ENCODE measurements at regions not wholly inside any gene's neighbourhood (a gene's known extent, or its start where the extent isn't known, plus 50 kb on each side); places are given as distances from the start of the nearest gene placed in this dataset.

- no peak for DNase-seq
Measured at GRCh38 chr9:23586906-23587305, 239.1 kb downstream of the ELAVL2 start.

- peak; percentile 47 to 66 (median 58) for DNase-seq
Measured at GRCh38 chr9:23587433-23587832, 238.6 kb downstream of the ELAVL2 start.

DNA sequence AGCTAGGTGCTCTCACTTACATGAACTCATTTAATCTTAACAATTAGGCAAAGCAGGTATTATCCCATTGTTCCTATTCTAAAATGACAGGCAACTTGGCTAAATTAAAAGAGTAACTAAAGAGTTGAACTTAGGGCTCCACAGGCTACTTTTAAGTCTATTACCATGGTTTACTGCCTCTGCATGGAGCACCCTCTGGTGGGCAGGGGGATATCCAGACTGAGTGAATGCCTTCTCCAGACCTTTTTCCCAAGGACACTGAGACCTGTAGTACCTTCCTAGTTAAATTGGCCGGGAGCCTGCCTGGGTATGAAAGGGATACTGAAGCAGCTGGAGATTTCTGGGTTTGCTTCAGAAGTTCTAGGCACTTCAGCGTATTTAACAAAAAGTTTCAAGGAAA, 238.1 kb downstream of the ELAVL2 start:
- DNase-seq = no peak

DNA sequence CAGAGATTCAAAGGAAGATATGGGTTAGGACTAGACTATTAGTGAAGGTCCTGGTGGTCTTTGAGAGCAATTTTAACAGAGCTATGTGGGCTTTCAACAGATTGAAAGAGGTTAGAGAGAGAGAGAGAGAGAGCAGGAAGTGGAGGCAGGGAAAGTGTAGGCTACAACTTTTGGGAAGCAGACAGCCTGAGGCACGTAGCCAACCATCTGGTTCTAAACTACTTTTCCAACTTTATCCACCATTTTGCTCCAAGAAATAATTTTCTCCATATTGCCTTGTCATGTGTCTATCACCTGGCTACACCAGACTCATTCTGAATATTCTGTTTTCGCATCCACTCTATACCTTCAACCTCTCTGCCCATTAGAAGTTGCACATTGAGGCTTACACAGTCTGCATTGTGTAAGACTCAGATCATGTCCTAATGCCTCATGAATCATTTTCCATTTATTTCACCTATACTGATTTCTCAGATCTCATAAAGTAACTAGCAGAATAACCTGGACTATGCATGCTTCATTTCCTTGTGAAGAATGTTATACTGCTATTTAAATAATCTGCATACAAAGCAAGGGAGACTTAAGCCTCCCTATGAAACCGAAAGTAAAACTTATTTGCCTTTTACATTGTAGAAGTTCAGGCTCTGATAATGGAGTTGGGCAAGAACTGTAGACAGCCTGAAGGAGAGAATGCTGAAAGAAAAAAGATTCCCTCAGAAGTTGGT, 235.6 kb downstream of the ELAVL2 start:
- DNase-seq = peak in 2 of 3 donors; percentile 30 to 62

GRCh38 chr9:23594421-23594820, 231.6 kb downstream of the ELAVL2 start:
- DNase-seq = no peak

GRCh38 chr9:23596913-23597634, 229.0 kb downstream of the ELAVL2 start:
- DNase-seq = no peak

- DNase-seq = no peak
Measured at GRCh38 chr9:23598994-23599393, 227.0 kb downstream of the ELAVL2 start.

- no peak for DNase-seq
Measured at GRCh38 chr9:23603311-23603710, 222.7 kb downstream of the ELAVL2 start.

GRCh38 chr9:23606107-23606506, 219.9 kb downstream of the ELAVL2 start:
- no peak for DNase-seq

- no peak for DNase-seq
Measured at GRCh38 chr9:23608456-23608855, 217.6 kb downstream of the ELAVL2 start.

- peak; percentile 66 to 91 (median 78) for DNase-seq
Measured at GRCh38 chr9:23611869-23612268, 214.2 kb downstream of the ELAVL2 start.

- no peak for DNase-seq
Measured at GRCh38 chr9:23615569-23615968, 210.5 kb downstream of the ELAVL2 start.

DNA sequence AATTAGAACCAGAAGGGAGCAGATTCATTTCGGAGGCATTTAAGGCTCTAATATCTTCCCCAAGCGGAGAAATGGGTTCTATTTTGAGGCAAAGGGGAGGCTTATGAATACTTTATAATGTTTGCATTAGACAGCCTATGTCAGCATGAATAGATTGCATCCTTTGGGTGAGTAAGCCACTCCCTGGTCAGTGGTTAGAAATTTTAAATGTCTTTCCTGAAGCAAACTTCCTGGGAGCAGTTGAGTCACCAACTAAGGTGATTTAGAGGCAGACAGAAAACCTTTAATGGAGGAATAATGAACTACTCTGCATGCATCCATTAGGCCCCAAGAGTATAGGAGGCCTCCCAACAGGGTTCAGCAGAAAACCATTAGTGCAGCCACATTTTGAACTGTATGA, 204.9 kb downstream of the ELAVL2 start:
- DNase-seq = peak in 1 of 3 donors; percentile 51

DNA sequence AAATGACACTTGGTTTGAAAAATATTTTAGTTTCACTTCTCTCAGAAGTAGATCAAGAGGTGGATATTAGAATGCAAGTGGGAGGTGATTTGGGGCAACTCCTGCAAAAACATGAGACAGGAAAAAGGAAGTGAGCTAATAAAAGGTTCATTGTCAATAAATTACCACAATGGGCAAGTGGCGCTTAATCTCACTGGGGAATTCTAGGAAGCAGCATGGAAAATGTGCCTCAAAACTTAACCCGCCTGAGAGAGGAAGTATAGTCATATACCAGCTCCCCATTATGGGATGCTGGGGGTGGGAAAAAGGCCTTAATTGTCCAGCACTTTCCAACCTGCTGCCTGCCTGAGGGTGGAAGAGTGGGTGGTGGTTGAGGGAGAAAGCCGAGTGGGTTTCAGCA, 204.1 kb downstream of the ELAVL2 start:
- peak in 1 of 3 donors; percentile 13 for DNase-seq

- no peak for DNase-seq
Measured at GRCh38 chr9:23622396-23622795, 203.6 kb downstream of the ELAVL2 start.

DNA sequence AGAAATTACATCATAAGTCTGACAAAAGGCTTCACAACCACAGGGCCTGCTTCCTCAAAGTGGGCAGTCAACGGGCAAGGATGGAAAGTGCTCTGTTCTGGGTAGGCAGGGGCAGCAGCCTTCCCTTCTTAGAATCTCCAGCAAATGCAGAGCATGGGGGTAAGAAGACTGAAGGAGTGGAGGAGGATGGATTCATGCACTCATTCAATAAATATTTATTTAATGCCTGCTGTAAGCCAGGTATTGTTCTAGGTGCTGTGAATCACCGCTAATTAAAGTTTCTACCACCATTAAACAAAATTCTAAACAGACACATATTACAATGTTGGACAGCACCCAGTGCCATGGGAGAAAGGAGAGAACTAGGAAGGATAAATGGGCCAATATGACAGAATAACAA, 195.6 kb downstream of the ELAVL2 start:
- no peak for DNase-seq

DNA sequence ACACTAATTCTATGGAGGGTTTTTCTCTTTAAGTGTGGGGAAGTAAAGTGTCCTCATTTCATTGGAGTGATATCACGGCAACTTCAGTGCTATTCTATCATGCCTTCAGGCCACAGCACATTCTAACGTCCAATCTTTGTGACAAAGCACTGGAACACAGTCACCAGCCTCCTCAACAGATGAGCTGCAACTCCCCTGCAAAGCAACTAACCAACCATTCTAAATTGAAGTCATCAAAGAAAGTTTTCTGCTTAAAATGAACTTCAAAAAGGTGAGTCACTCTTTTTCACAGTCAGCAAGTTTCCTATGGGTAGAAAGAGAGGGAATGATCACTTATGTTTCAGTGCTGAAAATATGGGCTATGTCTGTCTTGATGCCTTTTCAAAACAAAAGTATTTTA, 190.8 kb downstream of the ELAVL2 start:
- DNase-seq = no peak

DNA sequence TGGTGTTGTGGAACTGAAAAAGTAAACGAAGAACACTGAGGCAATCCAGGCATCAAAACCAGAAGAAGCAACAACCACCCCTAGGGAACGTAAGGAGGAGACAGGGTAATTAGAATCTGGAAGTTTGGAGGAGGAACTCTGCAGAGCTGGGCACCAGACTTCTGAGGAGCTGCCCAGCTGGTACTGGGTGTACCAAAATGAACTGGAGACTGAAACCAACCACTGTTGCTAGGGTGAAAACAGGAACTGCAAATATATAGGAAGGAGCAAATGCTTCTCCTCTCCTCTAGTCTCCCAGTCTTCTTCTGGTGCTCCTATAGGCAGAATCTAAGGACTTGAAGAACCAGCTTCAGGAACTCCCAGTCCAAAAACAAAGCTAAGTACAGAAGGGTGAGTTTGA, 189.8 kb downstream of the ELAVL2 start:
- DNase-seq = no peak

DNA sequence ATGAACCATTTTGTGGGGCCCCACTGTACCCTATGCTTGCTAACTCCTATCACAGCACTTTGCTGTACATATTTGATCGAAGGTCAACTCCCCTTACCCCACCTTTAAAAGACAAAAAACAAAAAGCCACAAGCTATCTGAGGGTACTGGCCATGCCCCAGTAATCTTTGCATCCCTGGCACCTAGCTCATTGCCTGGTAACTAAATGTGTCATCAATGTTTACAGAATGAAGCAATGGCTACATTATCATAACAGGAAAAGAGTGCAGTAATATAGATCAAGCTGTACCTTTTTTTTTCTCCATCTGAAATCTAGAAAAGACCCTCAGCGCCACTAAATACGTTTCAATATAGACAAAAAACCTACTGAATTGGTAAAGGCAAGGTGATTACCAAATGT, 188.0 kb downstream of the ELAVL2 start:
- no peak for DNase-seq

- no peak for DNase-seq
Measured at GRCh38 chr9:23638837-23639426, 187.1 kb downstream of the ELAVL2 start.
